HG02884 (cell line): ENCODE measurements at regions not wholly inside any gene's neighbourhood (a gene's known extent, or its start where the extent isn't known, plus 50 kb on each side); places are given as distances from the start of the nearest gene placed in this dataset.

Experiments used
- ATAC-seq: cut with Tn5 transposase; IDR thresholded peaks from one replicate; pipeline ENCODE4 v1.9.1; 2021; ENCODE audit warnings: mild to moderate bottlenecking, moderate library complexity; ENCODE audit not compliant: unreplicated experiment

DNA sequence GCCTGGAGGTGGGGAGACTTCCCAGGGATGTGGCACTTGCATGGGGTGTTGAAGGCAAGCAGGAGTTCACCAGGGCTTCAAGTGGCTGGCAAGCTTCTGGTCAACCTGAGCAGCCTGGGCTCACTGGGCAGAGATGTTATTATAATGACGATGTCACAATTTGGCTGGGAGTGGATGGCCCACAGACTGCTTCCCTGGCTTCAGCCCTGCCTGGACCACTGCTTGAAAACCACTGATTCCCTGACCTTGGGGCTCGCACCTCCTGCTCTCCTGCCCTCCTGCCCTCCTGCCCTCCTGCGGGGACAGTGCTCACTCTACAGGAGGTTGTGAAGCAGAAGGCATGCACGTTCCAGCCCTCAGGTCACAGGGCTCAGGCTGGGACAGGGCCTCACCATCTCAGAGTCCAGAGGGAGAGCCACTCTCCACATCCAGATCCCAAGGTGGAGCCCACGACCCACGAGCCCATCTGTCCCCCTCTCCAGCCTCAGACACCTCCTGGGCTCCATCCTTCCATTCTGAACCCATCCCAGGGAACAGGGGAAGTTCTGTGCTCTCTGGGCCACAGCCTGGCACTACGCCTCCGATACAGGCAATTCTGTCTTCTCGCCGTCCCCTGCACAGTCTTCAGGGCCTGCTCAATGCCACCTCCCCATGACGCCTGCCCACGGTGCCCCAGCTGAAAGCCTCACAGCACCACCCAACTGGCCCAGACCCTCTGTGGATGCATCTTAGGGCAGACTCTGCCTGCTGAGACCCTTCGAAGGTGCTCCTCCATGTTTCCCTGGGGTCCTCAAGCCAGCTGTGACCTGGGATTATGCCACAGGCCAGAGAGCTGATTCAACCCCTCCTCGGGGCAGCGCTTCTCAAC is 241.6 kb upstream of the RAB6C start:
- ATAC-seq, result no peak

DNA sequence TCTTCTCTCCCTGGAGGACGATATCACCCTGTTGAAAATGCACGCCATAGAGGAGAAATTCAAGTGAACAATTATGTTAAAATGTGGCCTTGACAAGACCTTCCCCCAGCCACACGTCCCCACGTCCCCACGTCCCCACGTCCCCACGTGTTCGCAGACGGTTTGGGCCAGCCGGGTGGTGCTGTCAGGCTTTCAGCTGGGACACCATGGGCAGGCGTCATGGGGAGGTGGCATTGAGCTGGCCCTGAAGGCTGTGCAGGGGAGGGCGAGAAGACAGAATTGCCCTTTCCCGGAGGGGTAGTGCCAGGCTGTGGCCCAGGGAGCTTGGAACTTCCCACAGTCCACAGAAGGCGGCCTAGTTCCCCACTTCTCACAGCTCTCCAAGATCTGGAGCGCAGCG is 240.7 kb upstream of the RAB6C start:
- no peak for ATAC-seq

GRCh38 chr2:129740504-129740903 is 239.0 kb upstream of the RAB6C start:
- ATAC-seq, result no peak

DNA sequence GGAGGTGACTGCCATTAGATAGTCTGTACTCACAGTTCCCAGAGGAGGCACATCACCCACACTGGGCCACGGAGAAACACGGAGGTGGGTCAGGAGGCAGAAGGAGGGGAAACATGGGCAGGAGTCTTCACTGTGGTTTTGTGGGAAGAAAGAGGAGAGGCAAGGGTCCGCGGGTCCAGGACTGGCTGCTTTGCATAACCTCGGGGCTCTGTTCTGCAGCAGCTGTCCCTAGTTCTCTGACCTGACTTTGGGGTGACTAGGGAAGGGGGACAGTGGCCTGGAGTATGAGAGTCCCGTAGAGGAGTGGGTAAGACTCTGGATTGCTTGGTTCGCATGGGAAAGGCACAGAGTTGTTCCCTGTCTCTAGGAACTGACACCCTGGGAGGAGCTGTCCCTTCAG is 238.3 kb upstream of the RAB6C start:
- no peak for ATAC-seq

GRCh38 chr2:129741623-129742022 is 237.8 kb upstream of the RAB6C start:
- no peak for ATAC-seq

- no peak for ATAC-seq
Observed at GRCh38 chr2:129742415-129743180, 236.9 kb upstream of the RAB6C start.

DNA sequence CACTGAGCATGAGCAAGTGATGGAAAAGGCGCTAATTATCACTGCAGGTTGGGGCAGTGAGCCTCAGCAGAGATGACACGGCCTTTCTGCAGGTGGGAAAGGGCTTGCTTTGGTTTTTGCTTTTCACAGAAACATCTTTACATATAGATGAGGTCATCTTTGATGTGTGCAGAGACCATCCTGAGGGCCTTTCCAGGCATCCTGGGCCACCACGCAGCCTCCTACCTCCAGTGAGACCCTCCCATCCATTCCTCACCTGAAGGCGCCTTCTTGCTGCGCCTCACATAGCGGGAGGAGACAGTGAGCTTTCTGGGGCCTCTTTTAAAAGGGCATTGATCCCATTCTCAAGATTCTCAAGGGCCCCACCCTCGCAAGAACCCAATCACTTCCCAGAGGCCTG is 235.3 kb upstream of the RAB6C start:
- ATAC-seq, result no peak

DNA sequence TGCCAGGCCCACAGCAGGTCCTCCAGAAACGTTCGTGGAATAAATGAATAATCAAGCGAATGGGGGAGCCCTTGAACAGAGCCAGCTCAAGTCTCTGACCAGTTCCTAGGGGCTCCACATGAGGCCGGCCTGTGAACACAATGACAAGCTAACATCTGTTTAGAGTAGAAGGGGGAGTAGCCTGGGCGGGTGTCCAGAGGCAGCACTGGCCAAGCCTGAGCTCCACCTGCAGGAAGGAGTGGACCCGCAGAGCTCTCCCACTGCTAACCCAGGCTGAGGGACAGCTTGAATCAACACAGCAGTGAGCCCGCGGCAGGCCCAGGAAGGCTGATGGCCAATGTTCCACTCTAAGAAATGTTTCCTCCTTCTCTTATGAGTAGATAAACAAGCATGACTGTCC is 234.8 kb upstream of the RAB6C start:
- ATAC-seq, result no peak

GRCh38 chr2:129747500-129748125 is 231.9 kb upstream of the RAB6C start:
- no peak for ATAC-seq

- ATAC-seq, result no peak
Observed at GRCh38 chr2:129748250-129748649, 231.2 kb upstream of the RAB6C start.

DNA sequence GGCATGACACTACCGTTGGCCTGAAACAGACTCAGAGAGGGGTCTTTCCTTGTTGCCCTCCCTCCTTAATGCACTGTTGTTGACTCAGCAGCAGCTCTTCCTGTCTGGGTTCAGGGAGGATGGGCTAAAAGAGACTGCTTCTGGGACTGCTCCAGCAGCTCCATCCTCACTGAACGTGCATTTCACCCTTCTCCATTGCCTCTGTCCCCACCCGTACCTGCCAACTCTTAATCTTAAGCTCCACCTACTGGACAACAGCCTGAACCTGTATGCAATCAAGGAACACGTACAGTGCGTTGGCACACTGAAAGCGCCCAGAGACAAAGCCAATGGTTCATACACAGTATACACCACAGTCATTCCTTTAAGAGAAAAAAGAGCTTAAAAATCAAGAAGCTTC is 230.8 kb upstream of the RAB6C start:
- ATAC-seq, result no peak

- no peak for ATAC-seq
Observed at GRCh38 chr2:129751409-129751808, 228.1 kb upstream of the RAB6C start.

GRCh38 chr2:129752176-129752575 is 227.3 kb upstream of the RAB6C start:
- no peak for ATAC-seq

DNA sequence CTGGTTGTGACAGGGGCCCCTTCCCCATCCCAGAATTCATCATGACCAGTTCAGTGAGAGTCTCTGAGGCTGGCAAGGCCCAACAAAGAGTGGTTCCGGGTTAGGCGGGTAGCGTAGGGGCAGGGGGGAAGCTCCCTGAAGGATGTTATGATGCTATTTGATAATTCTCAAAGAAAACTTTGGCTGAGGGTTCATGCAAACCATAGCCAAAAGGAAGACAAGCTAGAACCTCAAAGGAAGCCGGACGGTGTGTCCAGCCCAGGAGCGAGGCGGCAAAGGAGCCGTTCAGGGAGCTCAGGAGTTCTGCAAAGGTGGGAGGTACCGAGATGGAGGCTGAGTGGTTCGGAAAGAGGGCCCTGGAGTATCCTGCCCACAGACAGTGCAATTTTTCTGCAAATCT is 226.8 kb upstream of the RAB6C start:
- no peak for ATAC-seq

DNA sequence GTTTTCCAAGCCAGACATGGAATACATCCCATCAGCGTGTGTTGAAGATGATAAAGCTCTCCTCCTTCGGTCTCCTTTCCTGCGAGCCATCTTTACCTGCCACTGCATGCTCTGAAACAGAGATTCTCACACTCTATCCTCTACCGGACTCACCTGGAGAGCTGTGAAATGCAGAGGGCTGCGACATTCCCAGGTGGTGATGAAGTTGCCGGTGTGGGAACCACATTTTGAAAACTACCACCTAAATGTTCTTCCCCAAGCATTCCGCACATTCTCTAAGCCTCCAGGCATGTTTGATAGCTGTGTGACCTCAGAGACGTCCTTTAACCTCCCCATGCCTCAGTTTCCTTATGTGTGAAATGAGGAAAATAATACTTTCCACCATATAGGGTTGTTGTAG is 226.2 kb upstream of the RAB6C start:
- ATAC-seq, result no peak

- ATAC-seq, result no peak
Observed at GRCh38 chr2:129754421-129754820, 225.0 kb upstream of the RAB6C start.

DNA sequence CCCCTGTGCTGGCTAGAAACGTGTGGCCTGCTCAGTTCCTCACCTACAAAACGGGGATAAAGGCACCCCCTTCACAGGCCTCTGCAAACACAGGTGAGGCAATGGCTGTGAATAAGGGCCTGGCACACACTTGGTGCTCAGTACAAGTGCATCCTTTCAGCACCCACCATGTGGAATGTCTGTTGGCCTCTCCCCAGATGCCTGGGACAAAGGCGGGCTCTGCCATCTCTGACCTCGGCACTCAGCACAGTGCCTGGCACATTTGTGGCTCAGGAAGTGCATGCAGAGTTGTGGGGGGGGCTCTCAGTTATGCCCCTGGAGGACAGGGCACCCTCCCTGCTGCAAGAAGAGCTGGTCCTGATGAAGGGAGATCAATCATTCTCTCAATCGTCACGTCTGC is 224.6 kb upstream of the RAB6C start:
- no peak for ATAC-seq

GRCh38 chr2:129755786-129756185 is 223.7 kb upstream of the RAB6C start:
- no peak for ATAC-seq

GRCh38 chr2:129756276-129756675 is 223.2 kb upstream of the RAB6C start:
- no peak for ATAC-seq

DNA sequence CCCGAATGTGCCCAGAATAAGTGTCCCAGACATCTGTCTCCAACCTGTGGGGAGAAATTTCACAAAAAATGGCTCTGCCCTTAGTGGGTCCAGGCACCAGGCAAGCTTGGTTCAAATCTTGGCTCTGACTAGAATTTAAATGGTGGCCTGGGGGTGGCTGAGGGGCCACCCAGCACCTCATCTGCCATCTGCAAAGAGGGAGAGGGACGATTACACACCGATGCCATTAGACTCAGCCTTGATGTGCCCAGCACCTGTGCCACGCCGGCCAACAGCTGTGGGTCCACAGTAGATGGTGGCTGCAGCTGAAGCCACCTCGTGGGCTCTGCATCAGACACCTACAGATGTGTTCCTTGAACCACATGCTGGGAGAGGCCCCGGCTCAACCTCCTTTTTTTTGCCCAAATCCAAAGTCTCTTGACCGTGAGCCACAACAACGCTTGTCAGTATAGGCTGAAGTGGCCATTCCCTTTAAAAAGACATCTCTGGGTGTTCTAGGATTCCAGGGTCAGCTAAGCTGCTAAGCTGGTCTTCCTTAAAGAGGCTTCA is 222.0 kb upstream of the RAB6C start:
- ATAC-seq, result no peak

- no peak for ATAC-seq
Observed at GRCh38 chr2:129757915-129758783, 221.3 kb upstream of the RAB6C start.
